H1 (cell line): ENCODE measurements at regions not wholly inside any gene's neighbourhood (a gene's known extent, or its start where the extent isn't known, plus 50 kb on each side); places are given as distances from the start of the nearest gene placed in this dataset.

Experiments
- CTCF ChIA-PET: fragments of 300-600 bp; sonication (Branson Sonifier 250); formaldehyde crosslinking; loops from one replicate; lab custom pipeline; 2021; ENCODE audit not compliant: partially characterized antibody; lab: Charles Lee
- POLR2A ChIA-PET: fragments of 300-600 bp; sonication (Branson Sonifier 250); formaldehyde crosslinking; loops from one replicate; lab custom pipeline; 2021; ENCODE audit warnings: inconsistent platforms; ENCODE audit not compliant: partially characterized antibody; lab: Charles Lee
- DNase-seq, 2 experiments: peaks; one replicate each; pipeline versions ENCODE4 v3.0.0 to v3.0.0-alpha.2; 2010 to 2022; ENCODE audit warnings: low spot score in 2 of 2, low read depth in 1 of 2, mixed read lengths in 1 of 2
- FAIRE-seq: peaks from 2 replicates; lab custom pipeline; 2011; peaks lifted over from hg19 to GRCh38; lab: Jason Lieb, UNC
- H2AFZ ChIP-seq: 2 replicates; pipeline ENCODE4 v1.8.1; 2012; ENCODE audit warnings: low read length, inconsistent platforms
- H2AK5ac ChIP-seq: 2 replicates; pipeline ENCODE4 v1.6.1; 2013; ENCODE audit warnings: low read depth, low read length
- H2BK120ac ChIP-seq: replicated peaks from 2 replicates; pipeline ENCODE3; 2013; ENCODE audit warnings: low read depth, low read length, inconsistent platforms
- H2BK12ac ChIP-seq: 2 replicates; pipeline ENCODE4 v1.6.1; 2013; ENCODE audit warnings: low read depth, low read length
- H2BK15ac ChIP-seq: 2 replicates; pipeline ENCODE4 v1.6.1; 2013; ENCODE audit warnings: low read length
- H2BK20ac ChIP-seq: 2 replicates; pipeline ENCODE4 v1.6.1; 2013; ENCODE audit warnings: low read length
- H2BK5ac ChIP-seq: 2 replicates; pipeline ENCODE4 v1.6.1; 2013; ENCODE audit warnings: low read depth, low read length
- H3K14ac ChIP-seq: 2 replicates; pipeline ENCODE4 v1.6.1; 2013; ENCODE audit warnings: inconsistent platforms; ENCODE audit not compliant: insufficient read length
- H3K18ac ChIP-seq: 2 replicates; pipeline ENCODE4 v1.6.1; 2013; ENCODE audit warnings: low read length; ENCODE audit errors: extremely low read depth
- H3K23ac ChIP-seq: 2 replicates; pipeline ENCODE4 v1.6.1; 2013; ENCODE audit warnings: inconsistent platforms; ENCODE audit not compliant: insufficient read length
- H3K23me2 ChIP-seq: 2 replicates; pipeline ENCODE4 v1.6.1; 2013; ENCODE audit warnings: low read depth, low read length
- H3K27ac ChIP-seq: 2 replicates; pipeline ENCODE4 v1.6.1; 2011; ENCODE audit warnings: low read depth, low read length, inconsistent platforms
- H3K27me3 ChIP-seq, 4 experiments: replicated peaks in 1 of 4; 1 replicate in 1 of 4; 2 replicates in 3 of 4; pipeline versions ENCODE4 v1.6.1 to v1.8.1; 2011 to 2013; ENCODE audit warnings: low read length in 3 of 4, mild to moderate bottlenecking in 3 of 4, inconsistent platforms in 2 of 4, mixed read lengths in 2 of 4, moderate library complexity in 1 of 4; ENCODE audit not compliant: control insufficient read depth in 3 of 4, insufficient read depth in 3 of 4; ENCODE audit errors: extremely low read depth in 1 of 4
- H3K36me3 ChIP-seq, 4 experiments: 2 replicates each; pipeline versions ENCODE4 v1.6.1 to v1.8.1; 2011 to 2013; ENCODE audit warnings: mild to moderate bottlenecking in 4 of 4, low read length in 3 of 4, moderate library complexity in 2 of 4, control low read depth in 1 of 4, inconsistent platforms in 1 of 4; ENCODE audit not compliant: insufficient read depth in 4 of 4, control insufficient read depth in 2 of 4
- H3K4ac ChIP-seq: replicated peaks from 2 replicates; pipeline ENCODE3; 2013; ENCODE audit warnings: low read length, low read depth, mixed read lengths, inconsistent platforms; ENCODE audit not compliant: insufficient read length
- H3K4me1 ChIP-seq, 4 experiments: replicated peaks in 1 of 4; 1 replicate in 1 of 4; 2 replicates in 3 of 4; pipeline versions ENCODE4 v1.6.1 to v1.8.1; 2011 to 2013; ENCODE audit warnings: low read length in 3 of 4, inconsistent platforms in 2 of 4, mixed read lengths in 1 of 4; ENCODE audit not compliant: insufficient read depth in 4 of 4, control insufficient read depth in 3 of 4
- H3K4me2 ChIP-seq, 2 experiments: 2 replicates each; pipeline versions ENCODE4 v1.6.1 to v1.8.1; 2011 to 2013; ENCODE audit warnings: low read depth in 2 of 2, low read length in 2 of 2, control low read depth in 1 of 2, inconsistent platforms in 1 of 2, mild to moderate bottlenecking in 1 of 2; ENCODE audit not compliant: insufficient read depth in 1 of 2
- H3K4me3 ChIP-seq, 4 experiments: fragments of 200-600, 300-600 bp in 1 of 4; sonication (generic), shearing (Covaris generic), sonication (Bioruptor Twin) in 1 of 4; 2 replicates each; pipeline versions ENCODE4 v1.5.1 to v1.8.1; 2011 to 2016; ENCODE audit warnings: low read length in 4 of 4, low read depth in 3 of 4, control low read depth in 2 of 4, inconsistent platforms in 2 of 4, mild to moderate bottlenecking in 2 of 4, mixed read lengths in 1 of 4, moderate library complexity in 1 of 4; ENCODE audit not compliant: insufficient read depth in 2 of 4; ENCODE audit errors: extremely low read depth in 1 of 4
- H3K56ac ChIP-seq: replicated peaks from 2 replicates; pipeline ENCODE3; 2013; ENCODE audit warnings: low read depth, mild to moderate bottlenecking, mixed read lengths, low read length, inconsistent platforms; ENCODE audit not compliant: insufficient read length
- H3K79me1 ChIP-seq: 2 replicates; pipeline ENCODE4 v1.6.1; 2013; ENCODE audit warnings: low read depth, low read length, control low read depth
- H3K79me2 ChIP-seq, 2 experiments: 2 replicates each; pipeline versions ENCODE4 v1.6.1 to v1.8.1; 2012 to 2013; ENCODE audit warnings: low read length in 2 of 2, mild to moderate bottlenecking in 2 of 2, inconsistent platforms in 1 of 2; ENCODE audit not compliant: insufficient read depth in 2 of 2, control insufficient read depth in 1 of 2
- H3K9ac ChIP-seq, 4 experiments: replicated peaks in 1 of 4; 1 replicate in 1 of 4; 2 replicates in 3 of 4; pipeline versions ENCODE4 v1.6.1 to v1.8.1; 2011 to 2013; ENCODE audit warnings: low read depth in 3 of 4, low read length in 3 of 4, control low read depth in 2 of 4, mild to moderate bottlenecking in 2 of 4, moderate library complexity in 2 of 4, inconsistent platforms in 1 of 4; ENCODE audit errors: extremely low read depth in 1 of 4
- H3K9me3 ChIP-seq, 2 experiments: 2 replicates each; pipeline versions ENCODE4 v1.6.1 to v1.8.1; 2012 to 2013; ENCODE audit warnings: mild to moderate bottlenecking in 2 of 2, moderate library complexity in 2 of 2, control low read depth in 1 of 2, inconsistent platforms in 1 of 2, low read depth in 1 of 2, low read length in 1 of 2, mixed read lengths in 1 of 2; ENCODE audit not compliant: insufficient read depth in 2 of 2
- H4K20me1 ChIP-seq, 2 experiments: replicated peaks in 1 of 2; 2 replicates each; pipeline versions ENCODE3 to v1.8.1; 2011 to 2013; ENCODE audit warnings: inconsistent platforms in 2 of 2, low read length in 2 of 2, mild to moderate bottlenecking in 1 of 2; ENCODE audit not compliant: insufficient read depth in 2 of 2, control insufficient read depth in 1 of 2
- H4K5ac ChIP-seq: 2 replicates; pipeline ENCODE4 v1.6.1; 2013; ENCODE audit warnings: low read length, low read depth, mixed read lengths, inconsistent platforms; ENCODE audit not compliant: insufficient read length
- H4K8ac ChIP-seq: 2 replicates; pipeline ENCODE4 v1.8.0; 2013; ENCODE audit warnings: mild to moderate bottlenecking, moderate library complexity, low read length, inconsistent platforms; ENCODE audit not compliant: insufficient read depth; ENCODE audit errors: extremely low read depth
- H4K91ac ChIP-seq: replicated peaks from 2 replicates; pipeline ENCODE3; 2013; ENCODE audit warnings: low read length, mixed read lengths, inconsistent platforms; ENCODE audit not compliant: insufficient read length
- BCL11A ChIP-seq, 2 experiments: IDR thresholded peaks; one replicate each; pipeline ENCODE4 v1.6.1; 2011; ENCODE audit warnings: low read depth in 2 of 2, low read length in 2 of 2, mild to moderate bottlenecking in 2 of 2
- GABPA ChIP-seq: IDR thresholded peaks from 2 replicates; pipeline ENCODE4 v1.6.1; 2011; ENCODE audit warnings: mild to moderate bottlenecking, low read length, moderate library complexity, borderline replicate concordance; ENCODE audit not compliant: insufficient read depth
- GTF2F1 ChIP-seq: IDR thresholded peaks from 2 replicates; pipeline ENCODE4 v1.6.1; 2012; ENCODE audit warnings: low read depth, low read length, improper control_type of control experiment, borderline replicate concordance
- RFX5 ChIP-seq: IDR thresholded peaks from 2 replicates; pipeline ENCODE4 v1.6.1; 2011; ENCODE audit warnings: low read depth, low read length, improper control_type of control experiment, borderline replicate concordance
- SIX5 ChIP-seq: IDR thresholded peaks from 2 replicates; pipeline ENCODE4 v1.6.1; 2011; ENCODE audit warnings: mild to moderate bottlenecking, low read depth, low read length
- TAF7 ChIP-seq: optimal IDR thresholded peaks from 2 replicates; pipeline ENCODE3; 2011; ENCODE audit warnings: low read depth, mild to moderate bottlenecking, inconsistent platforms, low read length, moderate library complexity, borderline replicate concordance
- TCF12 ChIP-seq: IDR thresholded peaks from 2 replicates; pipeline ENCODE4 v1.6.1; 2011; ENCODE audit warnings: low read depth, mild to moderate bottlenecking, low read length
- TF ChIP-seq, protein P1 (sequence below), 3 experiments: IDR thresholded peaks; 1 replicate in 2 of 3; 2 replicates in 1 of 3; pipeline versions ENCODE4 v1.5.1 to v1.6.1; 2011; ENCODE audit warnings: low read length in 3 of 3, mild to moderate bottlenecking in 3 of 3, inconsistent platforms in 2 of 3, low read depth in 1 of 3, moderate library complexity in 1 of 3; ENCODE audit not compliant: insufficient read depth in 1 of 3; ENCODE audit errors: control extremely low read depth in 1 of 3

DNA sequence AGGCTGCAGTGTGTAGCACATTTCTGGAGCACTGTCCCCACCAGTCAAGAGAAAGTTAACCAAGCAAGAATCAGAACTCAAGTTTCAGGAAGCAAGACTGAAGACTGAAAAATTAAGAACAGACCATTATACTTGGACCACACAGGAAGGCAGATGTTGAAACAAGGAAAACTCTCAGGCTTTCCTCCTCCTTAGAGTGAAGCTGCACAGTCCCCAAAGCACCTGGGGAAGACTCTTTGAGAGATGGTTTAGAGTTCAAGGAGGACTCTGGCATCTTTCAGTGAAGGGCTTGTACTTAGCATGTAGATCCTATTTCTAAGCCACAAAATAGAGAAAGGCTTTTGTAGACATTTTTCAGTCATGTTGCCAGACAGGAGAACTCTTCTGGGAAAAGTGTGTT, 113.7 kb upstream of the KCTD3 start:
- Histone ChIP-seq H3K9ac (no peak overlapping the region), H3K79me1 (no peaks in the 10 kb centered on the region), H3K23me2 (no peaks in the 10 kb centered on the region), H3K4me3 (no peak overlapping the region), H2BK5ac (no peak overlapping the region), H3K27ac (no peak overlapping the region), H3K56ac (no peak overlapping the region), H3K18ac (no peak overlapping the region), H3K23ac (no peak overlapping the region), H3K27me3 (no peaks in the 10 kb centered on the region), H2BK12ac (no peak overlapping the region), H4K5ac (no peak overlapping the region), H2AFZ (no peak overlapping the region), H3K4me1 (no peaks in the 10 kb centered on the region), H3K4me2 (no peak overlapping the region), H3K79me2 (no peaks in the 10 kb centered on the region), H2BK15ac (no peak overlapping the region), H2AK5ac (no peak overlapping the region), H3K4ac (no peak overlapping the region), H4K20me1 (no peaks in the 10 kb centered on the region), H2BK120ac (no peak overlapping the region), H3K14ac (no peak overlapping the region), H4K91ac (no peak overlapping the region), H2BK20ac (no peak overlapping the region), H4K8ac (no peak overlapping the region), H3K9me3 (no peaks in the 10 kb centered on the region), H3K36me3 (no peaks in the 10 kb centered on the region)
- FAIRE-seq (no peak), DNase-seq (no peak)
- ChIA-PET CTCF (interaction anchor here (1.5 kb wide), 1 partner anchor 9 kb away, joined by 6 read pairs; no protein-coding TSS in a partner anchor), POLR2A (no interaction called here)
- no peak for TF ChIP-seq SIX5
- no peak for TF ChIP-seq TCF12
- no peak for TF ChIP-seq GTF2F1
- no peak for TF ChIP-seq BCL11A (IDR thresholded peaks at IDR 0.05; ENCODE audit: low read depth in 2 of 2, low read length in 2 of 2)
- no peak for TF ChIP-seq TAF7
- no peak for TF ChIP-seq RFX5
- no peak for TF ChIP-seq GABPA
- TF ChIP-seq, protein P1, sequence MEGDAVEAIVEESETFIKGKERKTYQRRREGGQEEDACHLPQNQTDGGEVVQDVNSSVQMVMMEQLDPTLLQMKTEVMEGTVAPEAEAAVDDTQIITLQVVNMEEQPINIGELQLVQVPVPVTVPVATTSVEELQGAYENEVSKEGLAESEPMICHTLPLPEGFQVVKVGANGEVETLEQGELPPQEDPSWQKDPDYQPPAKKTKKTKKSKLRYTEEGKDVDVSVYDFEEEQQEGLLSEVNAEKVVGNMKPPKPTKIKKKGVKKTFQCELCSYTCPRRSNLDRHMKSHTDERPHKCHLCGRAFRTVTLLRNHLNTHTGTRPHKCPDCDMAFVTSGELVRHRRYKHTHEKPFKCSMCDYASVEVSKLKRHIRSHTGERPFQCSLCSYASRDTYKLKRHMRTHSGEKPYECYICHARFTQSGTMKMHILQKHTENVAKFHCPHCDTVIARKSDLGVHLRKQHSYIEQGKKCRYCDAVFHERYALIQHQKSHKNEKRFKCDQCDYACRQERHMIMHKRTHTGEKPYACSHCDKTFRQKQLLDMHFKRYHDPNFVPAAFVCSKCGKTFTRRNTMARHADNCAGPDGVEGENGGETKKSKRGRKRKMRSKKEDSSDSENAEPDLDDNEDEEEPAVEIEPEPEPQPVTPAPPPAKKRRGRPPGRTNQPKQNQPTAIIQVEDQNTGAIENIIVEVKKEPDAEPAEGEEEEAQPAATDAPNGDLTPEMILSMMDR (IDR thresholded peaks at IDR 0.05; ENCODE audit: control extremely low read depth in 1 of 3, insufficient read depth in 1 of 3, low read depth in 1 of 3, low read length in 3 of 3), result no peak
